Nucleus accumbens (tissue), 56 donors: ENCODE measurements at regions not wholly inside any gene's neighbourhood (a gene's known extent, or its start where the extent isn't known, plus 50 kb on each side); places are given as distances from the start of the nearest gene placed in this dataset.

Experiments
- DNase-seq, 56 donors: peaks; one replicate each; lab custom pipeline; 2025; lab: John Stamatoyannopoulos, UW

DNA sequence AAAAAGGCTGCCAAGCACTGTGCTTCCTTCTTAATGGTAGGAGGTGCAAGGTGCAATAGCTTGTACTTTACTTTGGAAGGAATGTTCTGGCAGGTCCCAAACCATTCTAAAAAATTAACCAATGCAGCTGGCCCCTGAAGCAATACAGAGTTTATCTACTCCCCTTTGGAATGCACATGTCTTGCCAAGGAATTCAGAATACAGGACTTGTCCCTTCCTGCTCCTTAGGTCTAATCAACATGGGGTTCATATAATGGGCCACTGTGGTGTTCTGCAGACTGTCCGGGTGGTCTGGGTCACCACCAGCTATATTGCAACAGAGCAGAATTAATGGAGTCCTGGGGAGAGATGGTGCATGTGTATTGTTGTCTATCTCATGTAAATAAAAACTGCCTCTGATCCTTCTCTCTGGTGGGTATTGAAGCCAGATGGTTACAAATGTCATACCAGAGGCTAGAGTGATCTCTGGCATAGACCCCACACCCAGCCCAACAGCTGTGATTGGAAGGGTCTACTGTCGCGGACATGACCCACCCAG, 112.8 kb downstream of the RIPK4 start:
- no peak for DNase-seq

DNA sequence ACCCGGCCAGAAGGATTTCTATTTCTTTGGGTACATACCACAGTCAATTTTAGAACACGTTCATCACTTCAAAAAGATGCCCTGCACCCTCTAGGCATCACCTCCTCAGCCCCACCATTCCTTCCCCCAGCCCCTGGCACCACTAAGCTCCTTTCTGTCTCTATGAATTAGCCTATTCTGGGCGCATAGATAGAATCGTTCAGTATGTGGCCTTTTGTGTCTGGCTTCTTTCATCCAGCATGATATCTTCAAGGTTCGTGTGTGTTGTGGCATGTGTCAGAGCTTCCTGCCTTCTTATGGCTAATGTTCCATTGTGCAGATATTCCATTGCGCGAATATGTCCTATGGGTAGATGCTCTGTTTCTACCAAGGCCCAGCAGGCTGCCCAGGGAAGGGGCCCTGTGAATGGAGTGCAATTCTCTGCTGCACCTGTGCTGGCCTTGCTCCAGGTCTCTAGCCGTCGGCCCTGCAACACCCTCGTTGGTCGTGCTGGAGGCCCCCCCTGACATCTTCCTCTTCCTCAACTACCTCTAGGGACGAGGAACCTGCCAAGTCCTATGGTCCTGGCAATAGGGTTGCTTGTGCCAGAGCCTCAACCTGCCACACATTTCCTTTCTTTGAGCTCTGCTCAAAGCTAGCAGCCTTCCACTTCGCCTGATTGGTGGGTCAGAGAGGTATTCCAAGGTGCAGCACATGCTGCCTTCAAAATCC, 113.5 kb downstream of the RIPK4 start:
- DNase-seq = no peak

DNA sequence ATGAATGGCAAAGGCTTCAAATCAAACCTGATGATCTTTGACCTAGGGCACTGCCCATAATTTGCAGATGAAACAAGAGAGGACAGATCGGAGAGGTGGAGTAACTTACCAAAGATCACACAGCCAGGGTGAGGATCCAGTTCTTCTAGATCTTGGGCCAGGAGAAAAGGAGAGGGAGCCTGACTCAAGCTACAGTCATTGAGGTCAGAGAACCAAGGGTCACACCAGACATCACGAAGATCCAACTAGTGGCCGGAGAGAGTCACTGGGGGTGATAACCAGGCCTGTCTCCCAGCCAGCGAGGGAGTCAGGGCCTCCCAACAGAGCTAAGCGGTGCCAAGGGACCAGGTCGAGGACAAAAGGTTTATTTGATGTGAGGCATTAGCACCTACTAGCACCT, 115.0 kb downstream of the RIPK4 start:
- no peak for DNase-seq

DNA sequence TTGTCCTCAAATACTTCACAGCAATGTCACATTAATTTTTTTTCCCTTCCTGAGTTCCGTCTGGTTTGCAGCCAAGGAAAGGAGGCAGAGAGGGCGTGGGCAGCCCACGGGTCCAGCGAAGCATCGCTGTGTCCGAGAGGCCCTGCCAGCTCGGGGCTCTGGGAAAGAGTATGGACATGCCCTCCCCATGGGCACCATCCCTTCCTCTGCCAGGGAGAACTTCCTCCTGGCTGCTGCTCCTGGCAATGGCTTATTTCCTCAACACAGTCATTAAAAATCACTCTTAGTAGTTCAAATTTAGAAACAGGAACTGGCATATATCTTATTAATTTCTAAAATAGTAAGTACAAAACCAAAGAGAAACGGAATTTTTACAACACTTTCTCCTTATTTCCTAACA, 115.4 kb downstream of the RIPK4 start:
- no peak for DNase-seq

DNA sequence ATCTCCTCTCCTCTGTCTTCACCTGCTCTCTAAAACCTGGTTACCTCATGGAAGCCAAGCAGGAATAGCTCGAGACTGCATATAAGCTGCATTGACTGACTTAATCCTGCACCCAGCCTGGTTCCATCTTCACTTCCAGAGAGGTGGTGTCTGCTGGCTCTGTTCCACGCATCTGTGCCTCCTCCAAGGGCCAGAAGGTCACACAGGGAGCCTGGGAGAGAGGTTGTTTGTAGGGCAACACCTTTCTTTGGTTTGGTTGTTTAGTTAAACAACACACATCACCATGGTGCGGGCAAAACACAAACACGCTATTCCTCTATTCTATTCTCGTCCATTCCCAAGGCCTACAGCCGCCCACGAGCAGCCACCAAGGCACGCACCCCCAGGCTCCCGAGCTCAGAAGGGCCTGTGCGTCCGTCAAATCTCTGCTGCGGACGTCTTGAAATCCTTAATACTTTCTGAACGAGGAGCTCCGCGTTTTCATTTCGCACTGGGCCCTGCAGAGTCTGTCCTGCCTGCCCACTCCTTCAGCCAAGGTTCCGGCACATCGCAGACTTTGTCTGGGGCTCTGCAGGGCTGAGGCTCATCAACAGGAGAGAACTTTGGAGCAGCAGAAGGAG, 116.2 kb downstream of the RIPK4 start:
- no peak for DNase-seq

DNA sequence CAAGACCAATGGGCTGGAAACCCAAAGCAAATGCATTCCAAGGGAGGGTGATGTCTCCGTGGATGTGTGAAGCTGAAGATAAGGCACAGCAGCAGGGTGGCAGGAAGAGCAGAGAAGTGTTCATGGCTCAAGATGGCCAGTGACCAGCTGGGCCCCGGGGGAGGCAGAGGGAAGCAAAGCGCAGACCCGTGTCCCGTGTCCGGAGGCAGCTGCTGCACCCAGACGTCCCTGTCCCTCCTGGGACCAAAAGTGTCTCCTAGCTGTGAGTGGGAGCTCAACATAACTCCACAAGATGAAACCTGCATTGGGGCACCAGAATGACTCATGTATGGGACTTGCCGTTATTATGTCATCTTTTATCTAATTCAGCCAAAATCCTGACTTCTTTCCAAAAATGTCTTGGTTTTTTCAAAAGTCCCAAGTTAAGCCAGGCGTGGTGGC, 118.2 kb downstream of the RIPK4 start:
- no peak for DNase-seq

DNA sequence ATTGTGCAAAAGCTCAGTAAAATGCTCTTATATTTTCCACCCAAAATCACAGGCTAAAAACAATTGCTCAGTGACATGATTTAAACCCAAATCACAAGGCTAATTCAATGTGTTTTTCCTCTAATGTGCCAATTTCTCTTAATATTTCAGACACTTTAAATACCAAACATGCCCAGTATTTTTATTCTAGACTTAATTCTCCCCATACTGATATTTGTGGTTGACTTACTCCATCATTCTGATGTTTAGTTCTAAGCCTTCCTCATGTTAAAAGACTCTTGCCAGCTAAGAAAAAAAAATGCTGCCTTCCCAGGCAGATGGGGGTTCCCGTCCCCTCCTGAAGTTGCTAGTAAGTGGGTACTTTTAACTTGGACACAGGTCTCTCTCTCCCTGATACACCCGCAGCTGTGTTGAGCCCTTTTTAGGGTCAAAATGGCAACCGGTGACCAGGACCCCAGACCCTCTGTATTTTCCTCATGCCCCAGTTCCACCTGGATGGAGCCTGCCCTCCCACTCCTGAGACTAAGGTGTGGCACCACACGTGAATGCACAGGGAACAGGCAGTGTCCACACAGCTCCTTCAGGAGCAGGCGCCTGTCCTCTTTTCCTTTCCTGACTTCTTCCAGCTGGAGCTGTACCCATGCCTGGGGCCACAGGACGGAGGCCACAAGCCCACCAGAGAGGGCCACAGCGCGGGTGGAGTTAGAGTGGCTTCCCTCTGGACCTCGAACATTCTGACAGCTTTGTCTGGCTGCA, 118.9 kb downstream of the RIPK4 start:
- DNase-seq = no peak

DNA sequence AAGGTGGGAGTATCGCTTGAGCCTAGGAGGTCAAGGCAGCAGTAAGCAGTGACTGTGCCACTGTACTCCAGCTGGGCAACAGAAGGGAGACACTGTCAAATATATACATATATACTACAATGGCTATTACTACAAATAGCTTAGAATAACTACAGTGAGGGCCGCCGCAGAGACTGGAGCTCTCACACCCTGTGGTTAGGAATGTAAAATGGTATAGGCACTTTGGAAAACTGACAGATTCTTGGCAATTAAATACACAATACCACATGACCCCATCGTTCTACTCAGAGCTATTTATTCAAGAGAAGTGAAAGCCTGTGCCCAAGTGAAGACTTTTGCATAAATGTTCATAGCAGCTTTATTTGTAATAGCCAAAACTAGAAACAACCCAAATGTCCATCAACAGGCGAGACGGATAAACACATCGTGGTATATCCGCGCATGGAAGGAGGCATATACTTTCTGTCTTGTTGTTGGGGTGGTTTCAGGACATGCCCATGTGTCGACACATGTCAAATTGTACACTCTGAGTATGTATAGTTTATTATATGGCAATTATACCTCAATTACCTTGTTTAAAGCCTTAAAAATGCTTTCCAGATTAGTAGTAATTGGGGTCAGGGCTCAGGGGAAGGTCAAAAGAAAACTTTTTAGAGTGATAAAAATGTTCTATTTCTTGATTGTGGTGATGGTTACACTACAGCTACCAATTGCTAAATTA, 123.4 kb downstream of the RIPK4 start:
- DNase-seq = no peak

DNA sequence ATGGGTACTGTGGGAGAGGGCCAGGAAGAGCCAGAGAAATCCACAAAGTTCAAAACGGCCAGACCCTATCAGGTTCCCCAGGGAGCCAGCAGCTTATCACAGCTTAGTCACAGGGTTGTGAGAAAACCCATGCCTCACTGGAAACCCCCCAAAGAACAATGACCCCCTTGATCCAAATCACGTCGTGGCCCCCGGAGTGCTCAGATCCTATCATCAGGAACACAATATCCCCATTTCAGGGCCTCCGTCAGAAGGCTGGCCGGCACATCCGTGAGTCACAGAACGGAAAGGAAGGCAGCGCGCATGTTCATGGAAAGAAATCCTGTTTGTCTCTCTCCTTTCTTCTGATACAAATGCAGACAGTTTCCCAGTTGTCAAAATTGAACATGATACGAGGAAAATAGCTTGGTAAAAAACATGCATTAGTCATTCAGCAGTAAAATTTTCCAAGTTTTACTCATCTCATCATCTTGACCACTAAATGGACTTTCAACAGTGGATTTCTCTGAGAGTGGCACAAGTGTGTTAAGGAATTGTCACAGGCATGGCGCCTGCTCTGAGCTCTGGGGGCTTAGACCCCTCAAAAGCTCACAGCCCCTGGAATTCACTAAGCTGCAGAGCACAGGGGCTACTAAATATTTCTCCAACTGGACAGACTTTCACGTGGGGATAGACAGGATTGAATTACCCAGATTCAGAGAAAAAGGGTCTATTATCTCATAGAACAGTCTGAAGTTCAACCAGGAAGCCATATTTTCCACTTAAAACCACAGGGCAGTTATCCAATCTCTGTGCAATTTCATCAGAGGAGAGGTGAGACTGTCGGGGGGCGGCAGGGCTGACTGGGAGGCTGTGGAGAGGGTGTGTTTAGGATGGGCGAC, 124.8 kb downstream of the RIPK4 start:
- DNase-seq = peak in 8 of 56 donors; percentile 2 to 70 (median 20)

DNA sequence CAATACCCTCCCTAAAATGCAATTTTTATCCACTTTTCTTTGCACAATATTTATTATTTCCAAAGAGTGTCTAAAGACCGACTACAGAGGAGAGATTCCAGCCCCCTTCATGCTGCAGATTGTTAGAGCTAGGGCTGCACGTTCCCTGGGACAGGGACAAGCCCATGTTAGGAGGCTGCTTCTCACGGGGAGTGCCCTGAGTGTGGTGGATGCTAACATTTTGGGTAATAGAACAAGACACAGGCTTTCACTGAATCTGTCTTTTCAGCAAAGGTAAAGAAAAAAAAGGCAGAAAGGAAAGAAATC, 125.4 kb downstream of the RIPK4 start:
- DNase-seq = no peak

DNA sequence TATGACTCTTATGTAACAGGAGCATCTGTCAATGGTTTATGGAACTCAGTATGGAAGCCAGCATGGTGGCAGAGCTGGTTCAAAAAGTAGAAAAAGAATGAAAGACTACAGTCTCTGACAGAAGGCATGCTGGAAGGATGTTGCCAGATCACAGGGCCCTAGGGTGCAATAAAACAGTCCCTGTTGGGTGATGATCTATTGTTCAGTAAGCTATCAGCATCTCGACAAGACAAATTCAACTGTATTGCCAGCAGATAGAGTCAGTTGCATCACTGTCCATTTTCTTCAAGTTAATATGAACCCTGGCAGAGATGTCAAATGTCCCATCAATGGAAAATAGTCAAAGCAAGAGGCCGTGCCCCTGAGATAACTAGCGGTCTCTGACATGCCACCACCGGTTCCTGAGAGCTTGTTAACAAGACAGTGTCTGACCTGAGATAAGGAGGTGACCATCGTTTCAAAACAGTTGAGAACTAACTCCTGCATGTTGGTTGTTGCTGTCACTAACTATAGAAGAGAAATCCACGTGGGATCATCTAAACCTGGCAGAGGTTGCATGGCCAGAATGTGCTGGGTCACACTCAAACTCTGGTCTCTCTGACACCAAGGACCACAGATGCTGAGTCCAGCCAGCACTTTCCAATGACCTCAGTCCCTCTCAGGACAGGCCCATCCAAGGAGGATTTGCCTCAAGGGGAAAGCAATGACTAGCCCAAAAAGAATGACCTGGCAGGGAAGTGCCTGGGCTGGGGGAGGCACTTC, 125.9 kb downstream of the RIPK4 start:
- DNase-seq = no peak

DNA sequence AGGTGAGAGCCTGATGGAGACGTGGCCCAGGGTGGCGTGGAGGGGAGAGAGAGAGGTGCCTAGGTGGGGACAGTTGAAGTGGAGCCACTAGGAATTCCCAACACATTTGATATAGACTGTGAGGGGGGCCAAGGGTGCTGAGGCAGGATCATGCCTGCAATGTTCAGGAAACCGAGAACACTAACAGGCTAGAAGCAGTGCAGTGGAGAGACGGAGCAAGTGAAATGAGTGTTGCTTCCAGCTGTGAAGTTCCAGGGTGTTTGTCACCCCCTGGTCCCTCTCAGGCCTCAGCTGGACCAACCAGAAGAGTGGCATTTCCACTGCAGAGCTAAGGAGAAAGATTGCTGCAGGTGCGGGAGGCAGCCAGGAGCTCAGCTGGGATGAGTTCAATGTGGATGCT, 127.1 kb downstream of the RIPK4 start:
- no peak for DNase-seq

DNA sequence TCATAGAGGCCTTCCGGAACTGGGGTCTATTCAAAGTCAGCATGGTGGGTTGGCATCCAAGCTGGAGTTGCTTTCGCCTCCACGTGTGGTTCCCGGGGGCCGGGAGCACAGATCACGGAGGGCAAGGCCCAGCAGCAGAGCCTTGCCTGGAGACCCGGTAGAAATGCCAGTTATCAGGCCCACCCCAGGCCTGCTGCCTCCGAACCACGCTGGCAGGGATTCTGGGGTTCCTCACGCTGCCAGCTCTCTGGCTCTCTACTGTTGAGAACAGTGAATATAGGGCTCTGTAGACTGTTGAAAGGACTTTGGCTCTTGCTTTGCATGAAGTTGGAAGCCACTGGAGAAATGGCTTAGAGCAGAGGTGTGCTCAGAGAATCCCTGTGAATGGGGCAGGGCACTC, 127.5 kb downstream of the RIPK4 start:
- no peak for DNase-seq

DNA sequence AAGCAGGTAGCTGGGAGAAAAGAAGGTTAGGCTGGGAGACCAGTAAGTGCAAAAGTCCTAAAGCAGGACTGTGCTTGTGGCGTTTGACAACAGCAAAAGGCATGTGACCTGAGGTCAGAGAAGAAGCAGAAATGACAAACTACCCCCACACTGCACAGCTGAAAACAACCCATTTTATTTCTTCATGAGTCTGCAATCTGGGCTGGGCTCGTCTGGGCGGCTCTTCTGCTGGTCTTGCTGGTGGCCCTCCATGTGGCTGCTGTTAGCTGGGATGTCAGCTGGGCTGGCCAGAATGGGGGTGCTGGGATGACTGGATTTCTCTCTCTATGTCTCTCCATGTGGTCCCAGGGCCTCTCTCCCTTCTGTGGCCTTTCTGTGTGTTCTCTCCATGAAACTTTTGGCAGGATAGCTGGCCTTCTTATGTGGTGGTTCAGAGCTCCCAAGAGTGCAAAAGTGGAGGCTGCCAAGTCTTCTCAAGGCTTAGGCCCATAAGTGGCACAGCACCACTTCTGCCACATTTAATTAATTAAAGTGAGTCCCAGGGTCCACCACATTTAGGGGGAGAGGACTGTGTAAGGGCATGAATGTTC, 128.6 kb downstream of the RIPK4 start:
- DNase-seq = no peak

DNA sequence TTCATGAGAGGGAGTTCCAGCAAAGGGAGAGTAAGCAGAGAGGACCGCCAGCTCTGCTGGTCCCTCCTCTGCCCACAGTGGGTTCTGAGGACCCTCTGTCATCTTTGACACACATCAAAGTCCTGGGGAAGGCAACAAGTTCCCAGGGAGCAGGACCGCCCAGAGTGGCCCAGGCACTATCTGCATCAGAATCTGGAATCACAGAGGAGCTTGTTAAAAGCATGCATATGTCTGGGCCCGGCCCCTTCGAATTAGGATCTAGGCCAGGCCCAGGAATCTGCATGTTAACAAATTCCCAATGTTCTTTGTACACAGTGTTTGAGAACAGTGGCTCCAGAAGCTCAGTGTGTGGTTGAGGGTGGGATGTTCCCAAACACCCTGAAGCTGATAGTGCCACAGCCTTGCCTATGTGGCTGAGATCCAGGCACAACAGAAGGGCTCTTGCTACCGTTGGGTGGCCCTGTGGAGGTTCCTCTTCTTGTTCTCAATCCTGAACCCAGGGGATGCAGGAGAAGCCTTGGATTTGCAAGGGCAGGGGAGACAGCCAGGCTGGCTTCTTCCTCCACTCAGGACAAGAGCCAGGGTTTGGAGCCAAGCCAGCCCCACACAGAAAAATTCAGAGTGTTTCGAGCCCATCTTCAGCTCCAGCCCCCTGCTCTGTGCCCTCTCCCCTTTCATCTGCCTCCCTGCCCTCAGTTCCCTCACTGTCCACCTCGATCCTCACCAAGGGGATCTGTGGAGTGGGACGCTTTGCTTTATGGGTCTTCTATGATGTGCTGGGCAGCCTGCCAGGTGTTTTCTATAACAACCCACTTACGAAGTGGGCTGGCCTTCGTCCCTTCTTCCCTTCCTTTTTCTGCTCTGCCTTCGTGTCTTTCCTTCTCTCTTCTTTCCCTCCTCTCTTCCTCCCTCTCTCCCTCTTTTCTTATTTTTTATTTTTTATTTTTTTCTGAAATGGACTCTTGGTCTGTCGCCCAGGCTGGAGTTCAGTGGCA, 129.0 kb upstream of the TMPRSS2 start:
- DNase-seq = no peak

DNA sequence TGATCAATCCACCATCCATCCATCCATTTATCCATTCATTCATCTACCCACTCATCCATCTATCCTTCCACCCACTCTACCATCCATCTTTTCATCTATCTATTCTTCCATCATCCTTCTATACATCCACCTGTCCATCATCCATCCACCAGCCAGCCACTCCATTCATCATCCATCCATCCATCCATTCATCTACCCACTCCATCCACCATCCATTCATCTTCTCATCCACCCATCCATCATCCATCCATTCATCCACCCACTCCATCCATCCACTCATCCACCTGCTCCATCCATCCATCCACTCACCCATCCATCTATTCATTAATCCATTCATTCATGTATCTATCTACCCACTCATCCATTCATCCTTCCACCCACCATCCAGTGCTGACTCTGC, 127.9 kb upstream of the TMPRSS2 start:
- DNase-seq = no peak

DNA sequence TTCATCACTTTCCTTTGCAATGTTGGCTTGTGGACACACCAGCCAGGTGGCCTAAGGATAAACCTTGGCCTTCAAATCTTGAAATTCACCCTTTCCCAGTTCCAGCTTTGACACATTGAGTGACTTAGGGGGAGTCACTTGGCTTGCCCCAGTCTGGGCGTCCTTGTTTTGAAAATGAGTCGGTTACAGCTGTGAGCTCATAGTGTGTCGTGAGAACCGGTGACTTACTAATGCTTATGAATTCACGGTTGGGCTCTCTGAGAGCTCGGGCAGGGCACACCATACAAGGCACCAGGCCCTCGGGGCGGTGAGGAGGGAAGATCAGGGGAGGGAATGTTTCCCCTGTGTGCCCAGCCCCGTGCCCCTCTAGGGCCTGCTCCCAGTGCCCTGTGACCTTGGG, 126.9 kb upstream of the TMPRSS2 start:
- no peak for DNase-seq
